RKO (cell line): ENCODE measurements at regions not wholly inside any gene's neighbourhood (a gene's known extent, or its start where the extent isn't known, plus 50 kb on each side); places are given as distances from the start of the nearest gene placed in this dataset.
"Not testable (repeated sequence)": the region's sequence is repeated elsewhere in the genome, so short reads cannot be mapped to it uniquely, and the experiment has no call there.

Source experiments
- DNase-seq: peaks from one replicate; pipeline ENCODE4 v3.0.0-alpha.2; 2016; ENCODE audit warnings: low spot score

- peak; percentile 3 for DNase-seq
Observed at GRCh38 chrX:127457161-127457560, 595.0 kb downstream of the ACTRT1 start.

DNA sequence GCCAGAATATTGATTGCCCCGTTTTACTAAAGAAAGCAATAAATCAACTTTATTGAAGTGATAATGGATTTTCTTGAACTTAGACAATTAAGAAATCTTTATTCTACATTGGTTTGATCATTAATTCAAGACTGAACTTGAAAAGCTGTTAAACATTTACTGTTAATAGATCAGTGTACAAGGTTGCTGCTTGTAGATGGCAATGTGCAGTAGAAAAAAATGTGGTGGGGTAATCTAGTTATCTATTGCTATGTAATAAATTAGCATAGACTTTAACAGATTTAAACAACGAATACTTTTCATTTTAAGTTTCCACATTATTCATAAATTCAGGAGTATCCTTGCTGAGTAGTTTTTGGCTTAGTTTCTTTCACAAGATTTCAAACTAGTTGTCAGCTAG is 612.5 kb downstream of the ACTRT1 start:
- no peak for DNase-seq

DNA sequence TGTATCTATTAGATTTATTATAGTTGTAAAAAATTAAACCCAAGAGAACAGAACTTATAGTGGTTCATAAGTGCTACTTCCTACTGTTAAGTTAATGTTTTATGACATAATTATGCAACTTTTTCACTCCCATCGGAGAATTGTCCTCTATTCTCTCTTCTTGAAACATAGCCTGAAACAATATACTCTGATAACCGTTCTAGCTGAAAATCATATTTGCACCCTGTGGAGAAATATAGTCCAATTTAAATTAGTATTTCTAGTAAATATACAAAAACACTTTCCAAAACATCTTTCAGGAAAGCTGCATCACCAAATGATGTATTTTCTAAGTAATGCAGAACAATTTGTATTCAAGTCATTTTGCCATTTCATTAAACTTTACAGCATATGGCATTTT is 586.4 kb downstream of the PRR32 start:
- DNase-seq: no peak

DNA sequence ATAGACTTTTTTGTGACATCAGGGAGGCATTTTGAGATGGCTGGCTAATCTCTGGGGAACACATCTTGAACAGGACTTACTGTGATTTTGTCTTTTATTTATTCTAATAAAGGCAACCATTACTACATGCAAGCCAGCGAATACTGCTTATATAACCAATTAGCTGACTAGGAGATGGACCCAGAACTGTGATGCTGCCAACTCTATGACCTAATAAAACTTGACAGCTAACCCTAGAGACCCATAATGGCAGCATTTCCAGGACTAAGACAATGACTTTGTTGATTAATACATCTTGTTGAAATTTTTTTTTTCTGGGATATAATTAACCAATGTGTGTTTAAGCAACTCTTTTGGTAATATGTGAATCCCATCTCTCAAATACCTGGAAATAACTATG is 584.6 kb downstream of the PRR32 start:
- DNase-seq: no peak

DNA sequence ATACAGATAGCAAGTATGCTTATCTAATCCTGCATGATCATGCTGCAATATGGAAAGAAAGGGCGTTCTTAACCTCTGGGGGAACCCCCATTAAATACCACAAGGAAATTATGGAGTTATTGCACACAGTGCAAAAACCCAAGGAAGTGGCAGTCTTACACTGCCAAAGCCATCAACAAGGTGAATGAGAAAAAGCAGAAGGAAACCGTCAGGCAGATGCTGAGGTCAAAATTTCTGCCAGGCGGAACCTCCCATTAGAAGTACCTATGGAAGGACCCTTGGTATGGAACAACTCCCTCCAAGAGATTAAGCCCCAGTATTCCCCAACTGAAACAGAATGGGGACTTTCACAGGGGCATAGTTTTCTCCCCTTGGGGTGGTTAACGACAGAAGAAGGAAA is 580.7 kb downstream of the PRR32 start:
- DNase-seq: not testable (repeated sequence)

- DNase-seq: no peak
Observed at GRCh38 chrX:127390316-127390715, 570.8 kb downstream of the PRR32 start.

- DNase-seq: no peak
Observed at GRCh38 chrX:127389900-127390299, 570.4 kb downstream of the PRR32 start.
